GM12891 (cell line): ENCODE measurements at regions not wholly inside any gene's neighbourhood (a gene's known extent, or its start where the extent isn't known, plus 50 kb on each side); places are given as distances from the start of the nearest gene placed in this dataset.

Experiments used
- PAX5 ChIP-seq: IDR thresholded peaks from 2 replicates; pipeline ENCODE4 v1.6.1; 2011; ENCODE audit warnings: low read length, moderate library complexity, mild to moderate bottlenecking; ENCODE audit not compliant: insufficient read depth, severe bottlenecking
- POLR2A ChIP-seq: IDR thresholded peaks from 2 replicates; pipeline ENCODE4 v1.6.1; 2011; ENCODE audit warnings: low read depth, low read length, control low read depth
- POLR2AphosphoS5 ChIP-seq: IDR thresholded peaks from 2 replicates; pipeline ENCODE4 v1.6.1; 2011; ENCODE audit warnings: low read depth, low read length, control low read depth
- POU2F2 ChIP-seq: IDR thresholded peaks from 2 replicates; pipeline ENCODE4 v1.6.1; 2011; ENCODE audit warnings: low read depth, mild to moderate bottlenecking, control low read depth, low read length, moderate library complexity
- SPI1 ChIP-seq: IDR thresholded peaks from 2 replicates; pipeline ENCODE4 v1.6.1; 2011; ENCODE audit warnings: low read depth, low read length, control low read depth
- TAF1 ChIP-seq: IDR thresholded peaks from 2 replicates; pipeline ENCODE4 v1.6.1; 2011; ENCODE audit warnings: low read depth, low read length, control low read depth

GRCh38 chr16:61309386-61309785 lies 726.9 kb downstream of the CDH8 start:
- TF ChIP-seq POLR2A = no peak
- no peak for TF ChIP-seq POLR2AphosphoS5
- no peak for TF ChIP-seq POU2F2
- TF ChIP-seq TAF1 = no peak
- TF ChIP-seq SPI1 = no peak
- no peak for TF ChIP-seq PAX5
